ENCODE measurements at regions not wholly inside any gene's neighbourhood (a gene's known extent, or its start where the extent isn't known, plus 50 kb on each side); places are given as distances from the start of the nearest gene placed in this dataset.

DNA sequence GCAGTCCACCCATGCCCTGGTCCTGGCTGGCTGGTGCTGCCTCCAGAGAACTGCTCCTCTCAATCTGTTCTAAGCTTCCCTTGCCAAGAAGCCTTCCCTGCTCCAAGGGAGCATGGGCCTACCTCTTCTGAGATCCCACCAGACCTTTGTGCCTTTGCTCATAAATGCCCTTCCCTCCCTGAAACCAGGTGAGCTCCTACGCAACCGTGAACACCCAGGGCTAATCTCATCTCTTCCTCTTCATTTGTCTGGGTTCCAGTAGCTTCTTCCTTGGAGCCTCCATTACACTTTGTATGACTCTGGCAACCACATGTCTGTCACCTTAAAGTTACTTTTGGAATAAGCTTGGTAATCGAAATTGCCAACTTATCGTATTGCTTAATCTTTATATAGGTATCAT is 270.6 kb downstream of the PBX3 start:
- no peak for DNase-seq (ENCODE audit: low read depth, low spot score)

DNA sequence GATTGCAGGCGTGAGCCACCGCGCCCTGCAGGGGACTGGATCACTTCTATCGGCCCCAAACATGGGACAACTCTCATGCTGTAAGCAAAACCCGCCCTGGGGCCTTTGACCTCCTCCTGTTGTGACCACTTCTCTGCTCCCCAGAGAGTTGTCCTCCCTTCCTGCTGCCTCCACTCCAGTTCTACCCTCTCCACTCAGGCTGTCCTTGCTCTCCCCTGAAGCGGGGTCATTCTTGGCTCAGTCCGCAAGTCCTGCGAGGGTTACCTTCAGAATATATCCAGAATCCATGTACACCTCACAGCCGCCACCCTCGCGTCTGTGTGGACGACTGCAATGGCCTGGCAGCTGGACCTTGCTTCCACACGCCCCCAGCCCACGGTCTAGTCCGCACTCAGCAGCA is 273.7 kb downstream of the PBX3 start:
- DNase-seq (ENCODE audit: low read depth, low spot score) = peak; percentile 23

DNA sequence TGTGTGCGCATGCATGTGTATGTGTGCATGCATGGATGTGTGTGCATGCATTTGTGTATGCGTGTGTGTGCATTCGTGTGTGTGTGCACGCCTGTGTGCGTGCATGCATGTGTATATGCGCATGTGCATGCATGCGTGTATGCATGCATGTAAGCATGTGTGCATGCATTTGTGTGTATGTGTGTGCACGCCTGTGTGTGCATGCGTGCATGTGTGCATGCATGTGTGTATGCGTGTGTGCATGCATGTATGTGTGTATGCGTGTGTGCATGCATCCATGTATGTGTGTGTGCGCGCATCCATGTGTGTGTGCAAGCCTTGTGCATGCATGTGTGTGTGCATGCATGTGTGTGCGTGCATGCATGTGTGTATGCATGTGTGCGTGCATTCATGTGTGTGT is 276.8 kb downstream of the PBX3 start:
- DNase-seq (ENCODE audit: low read depth, low spot score) = no peak

DNA sequence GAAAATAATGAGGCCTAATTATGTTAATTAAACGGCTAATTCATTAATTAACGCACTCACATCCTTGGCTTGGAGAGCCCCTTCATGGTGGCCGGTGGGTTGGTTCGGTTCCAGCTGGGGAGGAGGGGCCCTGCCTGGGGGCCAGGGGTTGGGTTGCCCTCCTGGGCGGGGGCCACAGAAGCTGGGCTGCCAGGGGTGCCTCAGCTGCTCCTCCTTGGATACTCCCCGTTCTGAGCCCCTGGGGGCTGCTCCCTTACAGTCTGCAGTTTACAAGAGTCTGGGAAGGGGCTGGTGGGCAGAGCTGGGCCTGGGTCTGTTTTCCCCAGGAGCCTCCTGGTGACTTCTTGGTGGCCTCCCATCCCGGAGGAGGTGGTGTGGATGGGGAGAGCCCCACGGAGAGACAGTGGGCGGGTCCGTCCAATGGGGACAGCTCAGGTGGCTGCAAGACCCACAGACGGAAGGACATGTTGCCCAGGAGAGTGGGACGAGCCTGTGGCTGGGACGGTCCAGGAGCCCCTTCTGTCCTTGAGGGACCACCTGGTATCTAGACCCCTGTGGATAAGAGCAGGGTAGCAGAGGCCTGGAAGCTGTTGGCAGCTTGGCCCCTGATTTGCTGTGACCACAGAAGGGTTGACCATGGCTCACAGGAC is 277.5 kb downstream of the PBX3 start:
- DNase-seq (ENCODE audit: low read depth, low spot score) = no peak

DNA sequence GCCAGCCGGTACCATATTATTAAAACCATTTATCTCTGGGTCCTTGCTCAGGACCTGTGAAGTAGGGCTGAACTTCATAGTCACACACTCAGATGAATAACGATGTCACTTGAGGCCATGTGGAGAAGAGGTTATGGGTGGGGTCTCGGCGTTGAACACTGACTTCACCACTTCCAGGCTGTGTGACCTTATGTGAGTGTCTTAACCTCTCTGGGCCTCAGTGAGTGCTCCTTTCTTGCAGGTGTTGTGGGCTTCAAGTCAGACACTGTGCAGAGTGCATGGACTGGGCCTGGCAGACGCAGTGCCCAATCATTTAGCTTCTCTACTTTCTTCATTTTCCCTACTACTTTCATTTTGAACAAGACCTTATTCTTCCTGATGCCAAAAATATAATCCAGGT is 278.8 kb downstream of the PBX3 start:
- no peak for DNase-seq (ENCODE audit: low read depth, low spot score)

DNA sequence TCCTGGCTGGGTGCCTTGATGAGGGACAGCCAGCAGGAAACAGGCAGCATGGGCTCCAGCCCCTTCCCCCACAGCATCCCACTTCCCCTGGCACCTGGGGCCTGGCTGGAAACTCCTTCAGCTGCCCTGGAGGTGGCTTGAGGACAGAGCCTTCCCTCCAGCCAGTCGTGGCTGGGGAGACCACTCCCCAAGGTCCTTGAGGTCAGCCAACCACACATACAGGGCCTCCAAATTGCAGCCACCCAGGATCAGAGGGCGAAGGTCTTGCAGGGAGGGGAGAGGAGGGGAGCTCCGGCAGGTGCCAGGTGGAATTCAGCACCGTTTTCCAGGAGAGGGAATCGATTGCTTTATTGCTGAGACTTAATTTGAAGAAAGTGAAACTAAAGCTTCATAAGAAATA is 280.4 kb downstream of the PBX3 start:
- DNase-seq (ENCODE audit: low read depth, low spot score) = no peak

DNA sequence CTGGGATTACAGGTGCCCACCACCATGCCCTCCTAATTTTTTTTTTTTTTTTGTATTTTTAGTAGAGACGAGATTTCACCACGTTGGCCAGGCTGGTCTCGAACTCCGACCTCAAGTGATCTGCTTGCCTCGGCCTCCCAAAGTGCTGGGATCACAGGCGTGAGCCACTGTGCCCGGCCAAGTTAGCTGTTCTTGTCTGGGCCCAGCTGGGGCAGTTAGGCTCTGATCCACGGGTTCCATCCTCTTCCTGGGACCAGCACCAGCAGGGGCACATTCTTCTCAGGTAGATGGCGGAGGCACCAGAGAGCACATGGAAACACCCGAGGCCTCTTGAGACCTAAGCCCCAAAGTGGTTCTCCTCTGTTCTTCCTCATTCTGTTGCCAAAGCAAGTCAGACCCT is 281.6 kb downstream of the PBX3 start:
- no peak for DNase-seq (ENCODE audit: low read depth, low spot score)

DNA sequence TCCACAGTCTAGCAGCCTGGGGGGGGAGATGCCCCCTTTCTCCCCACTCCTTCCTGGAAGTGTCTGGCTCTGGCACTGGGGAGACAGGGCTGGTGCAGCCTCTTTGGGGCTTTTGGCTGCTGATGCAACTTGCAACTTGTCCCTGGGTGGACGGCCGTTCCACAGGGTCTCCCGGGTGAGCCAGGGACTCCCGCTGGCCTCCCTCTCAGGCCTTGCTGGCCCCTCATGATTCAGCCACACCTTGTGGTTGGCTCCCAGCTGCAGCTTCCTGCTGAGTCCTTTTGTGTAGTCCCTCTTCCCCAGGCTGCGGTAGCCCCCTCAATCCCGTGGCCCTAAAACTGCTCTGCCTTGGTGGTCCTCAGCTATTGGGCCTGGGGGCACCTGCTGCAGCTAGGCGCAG is 283.5 kb downstream of the PBX3 start:
- no peak for DNase-seq (ENCODE audit: low read depth, low spot score)

DNA sequence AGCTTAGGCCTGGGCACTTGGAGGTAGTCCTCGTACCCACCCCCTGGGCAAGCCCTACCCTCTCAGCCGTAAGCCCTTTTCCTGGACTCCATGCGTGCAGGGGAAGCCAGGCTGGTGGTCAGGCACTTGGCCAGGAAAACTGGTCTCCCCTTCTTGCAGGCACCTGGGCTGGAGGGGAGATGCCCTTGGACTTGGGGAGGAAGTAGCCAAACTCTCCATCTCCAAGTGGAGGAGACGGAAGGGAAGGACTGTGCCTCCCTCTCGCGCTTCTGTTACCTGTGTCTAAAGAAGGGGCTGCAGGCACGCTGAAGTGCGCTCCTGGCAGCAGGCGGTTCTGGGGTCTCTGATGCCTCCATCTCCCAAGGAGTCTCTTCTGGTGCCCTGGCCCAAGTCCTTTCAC is 283.9 kb downstream of the PBX3 start:
- no peak for DNase-seq (ENCODE audit: low read depth, low spot score)

DNA sequence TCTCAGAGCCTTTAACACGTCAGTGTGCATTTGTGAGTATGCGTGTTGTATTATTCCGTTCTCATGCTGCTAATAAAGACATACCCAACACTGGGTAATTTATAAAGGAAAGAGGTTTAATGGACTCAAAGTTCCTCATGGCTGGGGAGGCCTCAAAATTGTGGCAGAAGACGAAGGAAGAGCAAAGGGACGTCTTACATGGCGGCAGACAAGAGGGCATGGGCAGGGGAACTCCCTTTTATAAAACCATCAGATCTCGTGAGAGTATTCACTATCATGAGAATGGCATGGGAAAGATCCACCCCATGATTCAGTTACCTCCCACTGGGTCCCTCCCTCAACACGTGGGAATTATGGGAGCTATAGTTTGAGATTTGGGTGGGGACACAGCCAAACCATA is 285.0 kb downstream of the PBX3 start:
- no peak for DNase-seq (ENCODE audit: low read depth, low spot score)

DNA sequence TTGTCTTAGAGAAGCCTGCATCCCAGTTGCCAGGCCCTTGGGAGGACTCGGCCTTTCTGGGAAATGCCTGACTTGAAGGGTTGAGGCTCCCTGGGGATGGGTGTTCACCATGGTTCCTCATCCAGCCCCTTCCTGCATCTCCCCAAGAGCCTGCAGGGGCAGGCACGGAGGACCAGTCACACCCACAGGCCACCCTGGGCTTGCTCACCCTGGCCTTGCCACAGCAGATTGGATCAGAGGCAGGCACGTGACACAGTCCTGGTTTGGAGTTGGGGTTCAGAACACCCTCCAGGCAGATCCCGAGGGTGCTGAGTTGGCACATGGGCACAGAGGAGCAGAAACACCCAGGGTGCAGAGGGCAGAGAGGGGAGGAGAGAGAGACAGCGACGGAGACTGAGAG is 286.1 kb downstream of the PBX3 start:
- DNase-seq (ENCODE audit: low read depth, low spot score) = no peak

DNA sequence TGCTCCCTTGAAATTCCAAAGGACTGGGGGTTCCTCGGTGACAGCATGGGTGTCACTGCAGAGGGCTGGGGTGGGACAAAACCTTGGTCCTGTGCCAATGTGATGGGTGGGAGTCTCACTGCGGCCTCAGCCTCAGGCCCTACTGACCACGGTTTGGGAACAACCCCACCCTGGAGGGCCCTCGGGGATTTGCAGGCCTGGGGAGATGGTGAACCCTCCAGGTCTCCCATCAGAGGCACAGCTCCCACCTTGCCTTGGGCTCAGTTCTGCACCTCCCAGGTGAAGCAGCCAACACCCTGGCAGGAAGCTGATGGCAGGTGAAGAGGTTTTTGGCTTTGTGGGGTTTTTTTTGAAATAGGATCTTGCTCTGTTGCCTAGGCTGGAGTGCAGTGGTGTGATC is 286.8 kb downstream of the PBX3 start:
- DNase-seq (ENCODE audit: low read depth, low spot score) = no peak

DNA sequence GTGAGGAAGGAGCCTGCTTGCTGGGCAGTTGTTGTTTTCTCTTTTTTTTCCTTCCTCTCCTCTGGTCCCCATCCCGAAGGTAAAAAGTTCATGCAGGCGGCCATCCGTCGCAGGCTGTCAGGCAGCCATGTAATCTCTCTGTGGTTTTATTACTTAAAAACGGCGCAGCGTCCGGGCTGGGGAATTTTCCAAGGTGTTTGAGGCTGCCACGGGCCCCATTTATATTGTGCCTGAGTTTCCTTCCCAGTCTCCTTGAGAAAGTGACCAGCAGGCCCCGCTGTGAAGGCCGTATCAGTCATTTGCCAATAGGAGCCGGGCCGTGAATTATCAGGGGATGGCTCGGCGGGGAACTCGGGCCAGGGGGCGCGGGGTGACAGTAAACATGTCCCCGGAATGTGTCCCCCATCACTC is 289.7 kb downstream of the PBX3 start:
- no peak for DNase-seq (ENCODE audit: low read depth, low spot score)

DNA sequence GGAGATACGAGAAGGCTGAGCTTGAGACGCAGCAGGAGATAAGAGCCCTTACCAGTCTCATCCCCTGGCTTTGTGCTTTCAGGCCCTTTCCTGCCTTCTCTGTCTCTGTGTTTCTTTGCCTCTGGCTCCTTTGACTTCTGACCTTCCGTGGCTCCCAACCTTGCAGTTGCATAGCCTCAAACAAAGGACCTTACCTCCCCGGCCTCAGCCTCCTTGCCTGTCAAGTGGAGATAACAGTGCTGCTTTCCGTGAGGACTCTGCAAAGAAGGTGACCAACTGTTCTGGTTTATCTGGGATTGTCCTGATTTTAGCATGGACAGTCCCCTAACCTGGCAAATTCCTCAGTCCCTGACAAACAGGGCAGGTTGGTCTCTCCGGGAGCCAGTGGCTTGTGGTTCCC is 287.8 kb upstream of the MVB12B start:
- peak; percentile 70 for DNase-seq (ENCODE audit: low read depth, low spot score)

DNA sequence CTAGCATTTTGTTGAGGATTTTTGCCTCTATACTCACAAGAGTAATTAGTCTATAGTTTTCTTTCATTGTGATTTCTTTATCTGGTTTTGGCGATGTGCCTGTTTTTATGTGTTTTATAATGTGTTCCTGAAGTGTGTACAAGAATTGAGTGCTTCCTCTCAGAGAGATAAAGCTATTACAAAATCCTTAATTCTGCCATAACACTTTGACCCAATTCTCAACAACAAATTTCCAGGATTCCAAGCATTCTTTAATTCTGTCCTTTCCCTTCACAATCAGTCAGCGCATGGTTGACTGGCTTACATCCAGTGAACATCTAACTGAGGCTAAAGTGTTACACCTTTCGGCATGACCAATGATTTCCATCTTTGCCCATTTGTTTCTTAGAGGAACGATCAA is 282.9 kb upstream of the MVB12B start:
- no peak for DNase-seq (ENCODE audit: low read depth, low spot score)

DNA sequence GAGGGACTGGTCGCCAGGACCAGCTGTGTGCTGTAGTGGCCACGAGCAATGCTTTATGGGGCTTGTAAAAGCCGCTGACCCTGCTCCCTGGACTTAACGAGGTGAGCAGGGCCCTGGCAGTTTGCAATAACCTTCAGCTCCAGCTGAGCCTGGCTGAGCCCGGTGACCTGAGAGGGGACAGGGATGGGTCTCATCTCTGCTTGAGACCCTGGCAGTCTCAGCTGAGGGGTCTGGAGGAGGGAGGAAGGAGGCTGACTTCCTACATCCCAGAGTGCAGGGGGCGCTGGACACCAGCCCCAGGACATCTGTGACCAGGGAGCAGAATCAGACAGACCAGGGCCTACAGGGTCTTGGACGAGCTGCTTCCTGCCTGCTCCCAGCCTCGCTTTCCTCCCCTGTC is 277.5 kb upstream of the MVB12B start:
- peak; percentile 27 for DNase-seq (ENCODE audit: low read depth, low spot score)

DNA sequence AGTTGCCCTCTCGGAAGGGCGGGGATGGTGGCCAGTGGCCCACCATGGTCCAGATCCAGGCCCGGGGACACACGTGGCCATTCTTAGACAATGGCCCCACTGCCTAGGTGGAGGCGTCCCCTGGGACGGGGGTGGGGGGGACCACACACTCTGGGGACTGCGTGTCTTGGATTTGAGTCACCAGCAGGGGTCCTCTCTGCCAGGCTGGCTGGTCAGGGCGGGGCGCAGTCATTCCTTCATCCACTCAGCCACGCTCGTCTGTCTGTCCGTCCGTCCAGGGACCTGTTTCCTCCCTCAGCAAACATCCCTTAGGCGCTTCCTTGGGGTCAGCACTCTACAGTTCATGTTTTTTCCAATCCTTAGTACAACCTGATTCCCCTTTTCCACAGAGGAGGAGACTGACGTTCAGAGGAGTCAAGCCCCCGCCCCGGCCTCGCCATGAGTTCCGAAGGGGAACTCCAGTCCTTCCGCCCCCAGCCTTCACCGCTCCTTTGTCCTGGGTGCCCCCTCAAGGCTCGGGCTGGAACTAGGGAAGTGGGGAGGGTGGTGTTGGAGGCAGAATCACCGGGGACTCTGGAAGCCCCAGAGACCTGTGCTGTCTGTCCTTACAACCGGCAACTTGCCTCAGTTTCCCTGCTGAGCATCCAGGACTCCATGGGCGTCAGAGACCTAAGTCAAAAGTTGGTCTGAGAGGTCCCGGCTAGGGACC is 276.6 kb upstream of the MVB12B start:
- no peak for DNase-seq (ENCODE audit: low read depth, low spot score)

DNA sequence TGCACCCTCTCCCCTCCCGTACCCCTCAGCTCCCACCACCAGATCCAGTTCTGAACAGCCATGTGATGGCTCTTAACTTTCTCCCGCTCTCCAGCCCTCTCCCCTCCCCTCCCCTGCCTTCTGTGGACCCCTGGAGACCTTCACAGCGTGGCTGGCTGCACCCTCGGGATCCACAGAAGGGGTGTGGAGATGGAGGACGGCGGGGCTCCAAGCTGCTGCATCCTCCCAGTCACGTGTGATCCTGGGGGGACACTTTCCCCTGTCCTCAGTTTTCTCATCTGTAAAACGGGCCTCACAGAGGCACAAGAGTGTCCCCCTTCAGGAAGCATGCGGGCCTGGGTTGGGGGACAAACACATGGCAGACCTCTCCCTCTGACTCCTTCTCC is 276.0 kb upstream of the MVB12B start:
- no peak for DNase-seq (ENCODE audit: low read depth, low spot score)

DNA sequence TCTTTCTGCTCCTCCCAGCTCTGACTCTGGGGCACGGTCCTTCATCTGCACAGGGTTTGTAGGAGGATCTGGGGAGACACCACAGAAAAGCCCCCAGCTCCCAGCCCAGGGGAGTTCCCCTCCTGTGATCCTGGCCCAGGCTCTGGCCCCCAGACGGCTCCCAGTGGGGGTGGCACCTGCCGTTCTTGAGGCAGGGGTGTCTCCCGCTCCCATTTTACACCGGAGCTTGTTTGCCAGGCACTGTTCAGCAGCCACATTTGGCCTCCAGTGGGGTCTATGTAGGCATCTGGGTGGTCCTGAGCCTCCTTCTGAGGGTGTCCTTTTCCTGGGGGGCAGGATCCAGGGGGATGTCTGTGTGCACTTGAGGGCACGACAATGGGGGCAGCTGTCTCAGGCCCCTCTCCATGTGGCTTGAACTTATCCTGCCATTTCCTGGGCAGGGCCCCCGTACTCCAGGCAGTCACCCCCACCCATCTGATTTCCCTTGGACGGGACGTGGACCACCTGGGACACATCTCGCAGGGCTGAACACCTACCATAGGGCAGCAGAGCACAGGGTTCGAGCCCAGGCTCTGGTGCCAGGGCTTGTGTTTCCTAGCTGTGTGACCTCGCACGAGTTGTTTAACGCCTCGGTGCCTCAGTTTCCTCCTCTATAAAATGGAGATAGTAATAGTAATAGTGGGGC is 275.0 kb upstream of the MVB12B start:
- no peak for DNase-seq (ENCODE audit: low read depth, low spot score)

DNA sequence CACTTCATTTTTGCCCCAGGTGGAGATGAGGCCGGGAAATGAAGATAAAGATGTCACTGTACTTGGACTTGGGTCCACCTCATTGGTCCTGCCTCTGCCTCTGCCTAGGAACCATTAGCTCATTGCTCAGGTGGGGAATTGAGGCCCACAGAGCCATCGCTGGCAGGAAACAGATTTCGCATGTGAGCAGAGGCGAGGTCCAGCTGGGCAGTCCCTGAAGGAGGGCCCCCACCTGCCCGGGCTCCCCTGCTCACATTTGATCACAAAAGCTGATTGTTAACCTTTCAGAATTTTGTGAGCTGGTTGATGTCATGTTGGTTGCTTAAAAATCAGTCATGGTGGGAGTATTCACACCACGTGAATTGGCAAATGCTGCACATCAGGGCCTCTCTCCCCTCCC is 273.8 kb upstream of the MVB12B start:
- no peak for DNase-seq (ENCODE audit: low read depth, low spot score)

DNA sequence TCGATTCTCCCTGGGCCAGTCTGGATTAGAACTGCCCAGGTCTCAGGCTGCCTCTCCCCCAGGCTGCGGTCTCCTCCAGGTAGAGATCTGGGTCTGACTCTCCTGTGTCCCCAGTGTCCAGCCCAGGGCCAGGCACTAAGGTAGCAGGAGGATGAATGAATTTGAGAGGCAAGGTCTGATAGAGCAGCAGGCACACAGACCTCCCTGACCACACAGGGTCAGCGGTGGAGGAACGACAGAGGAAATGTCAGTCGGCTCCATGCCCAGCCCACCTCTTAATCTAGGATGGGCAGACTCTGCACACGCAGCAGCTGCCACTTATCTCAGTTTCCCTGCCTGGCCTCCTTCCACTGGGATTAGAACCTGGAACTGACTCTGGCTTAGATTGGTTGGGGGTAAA is 272.7 kb upstream of the MVB12B start:
- no peak for DNase-seq (ENCODE audit: low read depth, low spot score)

DNA sequence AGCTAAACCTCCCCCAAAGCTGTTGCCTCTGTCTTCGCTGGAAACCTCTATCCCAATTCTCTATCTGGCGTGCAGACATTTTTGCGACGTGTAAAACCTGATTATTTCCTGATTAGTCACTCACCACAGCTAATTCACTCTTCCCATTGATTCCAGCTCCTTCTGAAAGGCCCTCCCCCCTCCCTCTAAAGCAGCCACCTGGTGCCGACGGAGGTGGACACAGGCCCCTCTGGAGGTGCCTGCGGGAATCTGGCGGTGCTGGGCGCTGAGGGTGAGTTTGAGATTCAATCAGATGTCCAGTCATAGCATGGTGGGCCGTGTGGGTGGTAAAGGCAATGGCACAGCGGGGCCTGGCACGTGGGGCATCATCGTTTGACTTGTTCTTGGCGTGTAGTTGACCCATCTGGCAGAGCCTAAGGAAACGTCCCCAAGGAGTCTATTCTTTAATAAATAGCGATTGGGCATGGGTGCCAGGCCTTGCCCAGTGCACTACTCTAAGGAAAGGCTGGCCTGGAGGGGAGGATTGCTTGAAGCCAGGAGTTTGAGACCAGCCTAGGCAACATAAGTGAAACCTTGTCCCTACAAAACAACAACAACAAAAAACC is 271.1 kb upstream of the MVB12B start:
- no peak for DNase-seq (ENCODE audit: low read depth, low spot score)
